ENCODE measurements at regions not wholly inside any gene's neighbourhood (a gene's known extent, or its start where the extent isn't known, plus 50 kb on each side); places are given as distances from the start of the nearest gene placed in this dataset.
"Not testable (repeated sequence)": the region's sequence is repeated elsewhere in the genome, so short reads cannot be mapped to it uniquely, and the experiment has no call there.

DNA sequence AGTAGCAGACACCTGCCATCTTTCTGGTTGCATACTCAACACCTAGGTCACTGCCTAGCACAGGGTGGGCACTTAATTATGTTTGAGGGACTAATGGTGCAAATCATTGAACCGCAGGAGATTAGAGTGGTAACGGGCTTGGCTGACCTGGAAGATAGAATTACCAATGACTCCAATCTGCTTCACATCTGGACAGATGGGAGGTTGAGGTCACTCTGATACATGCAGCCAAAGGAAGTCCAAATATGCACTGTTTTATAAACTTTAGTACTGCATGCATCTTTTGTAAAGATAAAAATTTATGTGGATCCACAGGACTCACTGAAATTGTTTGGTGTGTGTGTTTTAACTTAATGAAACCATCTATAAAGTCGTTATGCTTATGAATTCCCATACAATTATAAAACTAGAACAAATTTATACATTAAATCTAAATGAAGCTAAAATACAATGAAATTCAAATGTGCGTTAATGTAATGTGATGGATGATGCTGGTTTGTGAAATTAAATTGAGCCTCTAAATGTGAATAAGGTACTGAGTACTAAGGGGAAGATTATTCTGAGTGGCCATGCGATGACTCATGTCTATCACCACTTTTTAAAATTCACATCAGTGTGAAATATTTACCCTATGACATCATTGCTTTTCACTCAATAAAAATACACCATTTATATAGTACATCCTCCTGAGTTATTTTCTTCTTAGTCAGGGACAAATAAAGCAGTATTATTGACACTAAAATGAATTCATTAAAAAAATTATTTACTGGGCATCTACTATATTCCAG, 224.7 kb upstream of the FAM78B start:
- DNase-seq (ENCODE audit: low spot score), result no peak

DNA sequence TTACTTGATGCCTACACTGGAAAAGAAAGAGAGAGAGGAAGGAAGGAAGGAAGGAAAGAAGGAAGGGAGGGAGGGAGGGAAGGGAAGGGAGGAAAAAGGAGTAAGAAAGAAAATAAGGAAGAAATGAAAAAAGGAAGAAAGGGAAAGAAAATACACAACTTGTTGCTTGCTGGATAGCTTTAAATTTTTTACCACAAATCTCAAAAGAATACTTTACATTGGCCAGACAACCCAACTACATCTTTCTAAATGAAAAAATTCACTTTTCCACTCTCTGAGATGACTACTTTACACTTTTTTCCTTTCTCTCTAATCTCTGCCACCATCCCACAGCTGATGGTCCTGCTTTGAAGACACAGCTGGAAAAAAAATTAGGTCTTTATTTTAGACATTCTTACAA, 228.9 kb upstream of the FAM78B start:
- no peak for DNase-seq (ENCODE audit: low spot score)

DNA sequence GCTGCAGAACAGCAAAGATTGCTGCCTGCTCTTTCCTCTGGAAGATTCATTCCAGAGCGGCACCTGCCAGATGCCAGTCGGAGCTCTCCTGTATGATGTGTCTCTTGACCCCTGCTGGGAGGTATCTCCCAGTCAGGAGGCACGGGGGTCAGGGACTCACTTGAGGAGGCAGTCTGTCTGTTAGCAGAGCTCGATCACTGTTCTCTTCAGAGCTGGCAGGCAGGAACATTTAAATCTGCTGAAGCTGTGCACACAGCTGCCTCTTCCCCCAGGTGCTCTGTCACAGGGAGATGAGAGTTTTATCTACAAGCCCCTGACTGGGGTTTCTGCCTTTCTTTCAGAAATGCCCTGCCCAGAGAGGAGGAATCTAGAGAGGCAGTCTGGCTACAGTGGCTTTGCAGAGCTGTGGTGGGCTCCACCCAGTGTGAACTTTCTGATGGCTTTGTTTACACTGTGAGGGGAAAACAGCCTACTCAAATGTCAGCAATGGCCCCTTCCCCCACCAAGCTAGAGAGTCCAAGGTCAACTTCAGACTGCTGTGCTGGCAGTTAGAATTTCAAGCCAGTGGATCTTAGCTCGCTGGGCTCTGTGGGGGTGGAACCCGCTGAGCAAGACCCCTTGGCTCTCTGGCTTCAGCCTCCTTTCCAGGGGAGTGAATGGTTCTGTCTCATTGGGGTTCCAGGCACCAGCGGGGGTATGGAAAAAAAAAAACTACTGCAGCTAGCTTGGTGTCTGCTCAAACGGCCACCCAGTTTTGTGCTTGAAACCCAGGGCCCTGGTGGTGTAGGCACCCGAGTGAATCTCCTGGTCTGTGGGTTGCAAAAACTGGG, 242.7 kb upstream of the FAM78B start:
- DNase-seq (ENCODE audit: low spot score), result not testable (repeated sequence)

DNA sequence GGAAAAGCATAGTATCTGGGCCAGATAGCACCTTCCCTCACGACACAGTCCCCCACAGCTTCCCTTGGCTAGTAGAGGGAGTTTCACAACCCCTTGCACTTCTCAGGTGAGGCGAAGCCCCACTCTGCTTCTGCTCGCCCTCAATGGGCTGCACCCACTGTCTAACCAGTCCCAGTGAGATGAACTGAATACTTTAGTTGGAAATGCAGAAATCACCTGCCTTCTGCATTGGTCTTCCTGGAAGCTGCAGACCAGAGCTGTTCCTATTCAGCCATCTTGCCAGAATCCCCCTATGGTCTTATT, 243.2 kb upstream of the FAM78B start:
- DNase-seq (ENCODE audit: low spot score), result no peak

DNA sequence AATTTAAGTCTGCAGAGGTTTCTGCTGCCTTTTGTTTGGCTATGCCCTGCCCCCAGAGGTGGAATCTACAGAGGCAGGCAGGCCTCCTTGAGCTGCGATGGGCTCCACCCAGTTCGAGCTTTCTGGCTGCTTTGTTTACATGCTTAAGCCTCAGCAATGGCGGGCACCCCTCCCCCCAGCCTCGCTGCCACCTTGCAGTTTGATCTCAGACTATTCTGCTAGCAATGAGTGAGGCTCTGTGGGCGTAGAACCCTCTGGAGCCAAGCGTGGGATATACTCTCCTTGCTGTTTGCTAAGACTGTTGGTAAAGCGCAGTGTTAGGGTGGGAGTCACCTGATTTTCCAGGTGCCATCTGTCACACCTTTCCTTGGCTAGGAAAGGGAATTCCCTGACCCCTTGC, 250.0 kb upstream of the FAM78B start:
- not testable (repeated sequence) for DNase-seq (ENCODE audit: low spot score)

DNA sequence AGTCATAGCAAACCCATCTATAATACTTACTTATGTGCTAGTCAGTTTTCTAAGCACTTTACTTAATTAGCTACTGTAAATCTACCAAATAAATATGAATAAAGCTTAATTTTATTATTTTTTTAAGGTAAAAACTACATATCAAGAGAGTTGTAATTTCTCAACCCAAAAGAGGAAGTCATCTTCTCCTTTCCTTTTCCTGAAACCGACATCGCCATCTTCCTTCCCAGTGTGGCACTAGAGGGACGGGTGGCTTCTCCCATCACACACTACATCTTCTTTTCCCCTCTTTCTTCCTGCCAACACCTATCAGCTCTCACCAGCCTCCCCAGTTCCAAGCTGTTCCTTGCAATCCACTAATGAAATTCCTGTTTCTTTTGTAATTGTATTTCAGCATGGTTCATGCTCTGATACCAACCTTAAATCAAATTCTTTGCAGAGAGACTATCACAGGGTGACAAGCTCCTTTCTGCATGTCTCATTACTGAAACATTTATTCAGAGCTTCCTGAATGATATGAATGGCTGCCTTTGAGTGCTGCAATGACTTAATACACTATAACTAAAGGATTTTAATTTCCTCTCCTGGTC, 251.6 kb upstream of the FAM78B start:
- DNase-seq (ENCODE audit: low spot score), result no peak

DNA sequence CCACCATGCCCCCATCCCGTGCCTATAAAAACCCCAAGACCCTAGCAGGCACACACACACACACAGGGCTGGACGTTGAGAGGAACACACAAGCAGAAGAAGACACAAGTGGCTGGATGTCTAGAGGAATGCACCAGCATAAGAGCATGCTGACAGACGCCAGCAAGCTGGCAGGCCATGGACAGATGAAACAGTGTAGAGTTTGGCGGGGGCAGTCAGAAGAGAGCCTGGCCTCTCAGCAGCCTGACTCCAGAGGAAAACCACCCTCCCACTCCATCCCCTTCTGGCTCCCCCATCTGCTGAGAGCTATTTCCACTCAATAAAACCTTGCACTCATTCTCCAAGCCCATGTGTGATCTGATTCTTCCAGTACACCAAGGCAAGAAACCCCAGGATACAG, 255.8 kb upstream of the FAM78B start:
- DNase-seq (ENCODE audit: low spot score), result not testable (repeated sequence)

DNA sequence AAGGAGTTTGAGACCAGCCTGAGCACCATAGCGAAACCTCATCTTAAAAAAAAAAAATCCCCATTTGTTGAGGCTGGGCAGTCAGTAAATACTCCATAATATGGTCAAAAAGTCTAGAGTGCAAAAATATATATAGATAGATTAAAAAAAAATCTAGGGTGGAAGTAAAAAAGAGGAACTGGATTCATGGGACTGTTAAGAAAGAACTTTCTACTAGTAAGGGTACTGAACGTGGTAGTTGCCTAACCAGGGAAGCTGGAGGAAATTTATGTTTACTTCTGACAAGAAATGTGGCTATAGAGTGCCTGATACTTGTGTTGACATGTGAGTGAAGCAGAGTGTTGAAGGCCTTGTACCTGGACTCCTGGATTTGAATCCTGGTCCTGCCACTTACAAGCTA, 265.9 kb upstream of the FAM78B start:
- no peak for DNase-seq (ENCODE audit: low spot score)

DNA sequence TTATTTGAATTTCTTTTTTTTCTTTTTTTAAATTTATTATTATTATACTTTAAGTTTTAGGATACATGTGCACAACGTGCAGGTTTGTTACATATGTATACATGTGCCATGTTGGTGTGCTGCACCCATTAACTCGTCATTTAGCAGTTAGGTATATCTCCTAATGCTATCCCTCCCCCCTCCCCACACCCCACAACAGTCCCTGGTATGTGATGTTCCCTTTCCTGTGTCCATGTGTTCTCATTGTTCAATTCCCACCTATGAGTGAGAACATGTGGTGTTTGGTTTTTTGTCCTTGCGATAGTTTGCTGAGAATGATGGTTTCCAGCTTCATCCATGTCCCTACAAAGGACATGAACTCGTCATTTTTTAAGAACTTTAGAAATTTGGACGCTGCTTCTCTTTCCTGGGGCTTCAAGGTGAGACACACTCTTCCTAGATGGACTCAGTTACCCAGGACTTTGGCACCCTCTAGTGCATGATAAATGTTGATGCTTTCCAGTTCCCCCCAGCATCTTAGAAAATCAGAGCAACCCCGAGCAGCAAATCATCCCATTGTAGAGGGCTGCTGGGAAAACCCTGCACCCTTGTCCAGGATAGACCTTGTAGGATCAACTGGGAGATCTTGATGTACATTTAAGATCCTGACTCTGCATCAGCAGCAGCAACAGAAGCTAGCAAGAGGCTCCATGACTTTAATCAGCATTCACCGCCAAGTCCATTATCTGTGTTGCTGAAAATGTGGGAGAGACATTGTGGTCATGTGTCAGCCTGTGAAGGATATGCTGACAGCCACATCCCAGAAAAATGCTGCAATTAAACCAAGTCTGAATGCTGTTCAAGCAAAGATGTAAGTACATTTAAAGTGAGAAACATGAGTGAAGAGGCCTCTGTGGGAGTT, 266.9 kb upstream of the FAM78B start:
- peak; percentile 3 for DNase-seq (ENCODE audit: low spot score)

DNA sequence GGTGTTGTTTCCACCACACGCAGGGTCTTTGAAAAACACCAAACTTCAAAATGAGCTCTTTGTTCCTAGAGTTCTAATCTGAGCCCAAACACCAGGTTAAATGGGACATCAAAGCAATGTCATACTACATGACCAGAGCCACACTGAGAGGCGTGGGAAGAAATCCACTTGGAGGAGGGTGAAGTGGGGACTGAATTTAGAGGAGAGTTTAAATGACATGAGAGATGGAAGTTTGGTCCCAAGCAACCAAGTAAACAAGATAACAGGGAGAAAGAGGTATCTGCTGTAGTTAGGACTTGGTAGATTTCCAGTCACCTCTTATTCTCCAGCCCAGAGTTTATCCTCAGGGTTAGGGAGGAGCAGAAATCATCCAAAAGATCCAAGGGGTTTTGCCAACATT, 290.9 kb upstream of the FAM78B start:
- peak; percentile 12 for DNase-seq (ENCODE audit: low spot score)

DNA sequence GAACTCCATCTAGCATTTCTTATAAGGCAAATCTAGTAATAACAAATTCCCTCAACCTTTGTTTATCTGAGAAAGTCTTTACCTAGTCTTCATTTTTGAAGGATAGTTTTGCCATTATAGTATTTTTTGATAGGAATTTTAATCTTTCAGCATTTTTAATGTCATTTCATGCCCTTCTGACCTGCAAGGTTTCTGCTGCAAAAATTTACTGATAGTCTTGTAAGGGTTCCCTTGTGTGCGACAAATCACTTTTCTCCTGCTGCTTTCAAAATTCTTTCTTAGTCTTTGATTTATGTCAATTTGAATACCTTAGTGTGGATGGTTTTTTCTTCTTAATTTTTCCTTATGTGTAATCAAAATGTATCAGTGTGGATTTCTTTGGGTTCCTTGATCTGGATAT, 297.5 kb upstream of the FAM78B start:
- DNase-seq (ENCODE audit: low spot score), result no peak

DNA sequence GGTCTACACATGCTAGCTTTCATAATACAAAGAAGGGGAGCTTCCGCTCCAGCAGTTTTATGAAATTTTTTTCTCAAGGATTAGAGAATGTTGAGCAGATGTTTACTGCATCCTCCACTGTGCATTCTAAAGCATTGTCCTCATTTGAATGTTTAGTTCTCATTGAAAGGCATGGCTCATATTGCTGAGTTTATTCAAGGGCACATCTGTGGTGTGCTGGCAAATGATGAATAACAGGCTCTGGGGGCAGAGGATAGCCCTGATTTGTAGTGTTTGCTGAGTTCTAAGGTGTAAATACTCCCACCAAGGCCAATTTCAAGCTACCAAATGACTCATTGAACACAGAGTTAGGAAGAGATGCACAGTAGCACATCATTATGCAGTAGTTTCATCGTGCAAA, 303.2 kb upstream of the FAM78B start:
- DNase-seq (ENCODE audit: low spot score), result no peak

DNA sequence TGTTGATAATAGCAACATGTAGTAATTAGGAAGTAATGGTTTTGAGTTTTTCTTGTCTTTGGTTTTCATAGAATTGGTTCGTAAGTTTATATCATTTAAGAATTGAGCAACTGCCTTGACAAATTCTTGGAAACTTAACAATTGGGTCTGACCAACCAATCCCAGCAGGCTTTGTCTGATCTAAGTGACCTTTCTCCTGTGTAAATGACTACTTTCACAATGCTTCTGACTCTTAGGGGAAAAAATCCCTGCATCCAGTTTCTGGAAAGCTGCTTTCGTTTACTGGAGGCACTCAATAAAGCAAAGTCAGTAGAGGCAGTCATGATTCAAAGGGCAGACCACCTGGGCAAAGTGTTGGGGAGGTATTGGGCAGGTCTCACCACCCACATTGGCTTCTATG, 303.6 kb upstream of the FAM78B start:
- DNase-seq (ENCODE audit: low spot score), result no peak

DNA sequence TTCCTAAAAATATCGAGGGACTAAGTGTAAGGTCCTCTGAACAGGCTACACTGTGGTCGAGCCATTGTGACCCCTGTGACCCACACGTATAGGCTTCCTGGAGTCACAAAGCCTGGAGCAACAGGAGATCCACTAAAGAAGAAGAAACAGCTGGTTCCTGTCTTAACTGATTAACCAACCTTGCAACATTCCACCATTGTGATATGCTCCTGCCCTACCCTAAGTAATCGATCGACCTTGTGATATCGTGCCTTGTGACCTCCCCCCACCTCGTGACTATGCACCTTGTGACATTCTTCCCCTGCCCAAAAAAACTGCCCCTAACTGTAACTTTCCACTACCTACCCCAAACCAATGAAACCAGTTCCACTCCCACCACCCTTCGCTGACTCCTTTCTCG, 304.6 kb upstream of the FAM78B start:
- no peak for DNase-seq (ENCODE audit: low spot score)

DNA sequence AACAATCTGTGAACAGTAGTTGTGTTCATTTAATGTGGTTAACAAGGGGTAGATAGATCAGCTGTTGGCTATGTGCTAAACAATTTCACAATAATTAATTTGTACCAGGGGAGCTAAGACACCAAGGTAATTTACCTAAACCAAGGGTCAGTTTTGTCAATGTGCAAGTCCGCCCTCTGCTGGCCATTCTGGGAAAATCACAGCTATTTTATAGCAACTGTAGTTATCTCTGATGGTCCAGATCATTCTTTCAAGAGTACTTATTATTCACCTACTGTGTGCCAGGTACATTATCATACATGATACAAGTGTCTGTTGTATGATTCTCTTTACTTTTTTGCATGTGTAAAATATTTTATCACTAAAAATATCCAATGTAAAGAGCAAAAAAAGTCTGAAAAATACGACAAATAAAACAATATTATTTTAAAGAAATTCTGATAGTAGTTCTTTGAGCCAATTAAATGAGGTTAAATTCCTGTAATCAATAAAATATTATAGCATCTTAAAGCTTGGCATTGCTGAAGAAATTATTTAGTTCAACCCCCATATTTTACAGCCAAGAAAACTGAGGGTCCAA, 312.3 kb upstream of the FAM78B start:
- DNase-seq (ENCODE audit: low spot score), result peak; percentile 22

DNA sequence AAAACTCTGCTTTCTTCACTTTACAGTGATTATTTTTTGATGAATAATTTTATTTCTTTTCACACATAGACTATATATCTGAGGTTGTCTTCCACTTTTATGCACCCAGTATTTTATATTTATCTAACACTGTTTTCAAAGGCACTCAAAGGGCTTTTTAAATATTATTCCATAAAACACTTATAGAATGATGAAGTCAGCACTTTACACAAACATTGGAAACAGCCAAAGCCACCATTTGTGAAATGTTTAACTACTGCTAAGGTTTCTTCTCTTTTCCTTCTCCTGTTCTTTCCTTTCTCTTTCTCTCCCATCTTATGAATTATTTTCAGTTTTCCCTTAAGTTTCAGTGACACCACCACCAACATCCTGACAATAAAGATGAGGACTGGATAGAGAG, 317.7 kb upstream of the FAM78B start:
- no peak for DNase-seq (ENCODE audit: low spot score)

DNA sequence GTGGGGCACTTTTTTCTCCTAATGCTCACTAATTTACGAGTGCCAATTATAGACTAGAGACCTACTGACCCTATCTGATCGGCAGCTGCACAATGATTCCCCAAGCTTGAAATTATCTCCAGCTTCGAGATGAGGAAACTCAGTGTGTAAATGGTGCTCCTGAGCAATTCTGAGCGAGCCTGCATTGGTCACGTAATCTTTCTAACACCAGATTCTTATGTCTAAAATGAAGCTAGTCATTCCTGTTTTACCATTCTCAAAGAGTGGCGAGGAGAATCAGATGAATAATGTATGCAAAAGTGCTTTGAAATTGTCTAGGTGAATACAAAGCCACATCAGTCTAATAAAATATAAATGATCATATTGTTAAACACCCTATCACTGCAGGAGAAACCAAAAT, 318.1 kb upstream of the FAM78B start:
- DNase-seq (ENCODE audit: low spot score), result no peak

DNA sequence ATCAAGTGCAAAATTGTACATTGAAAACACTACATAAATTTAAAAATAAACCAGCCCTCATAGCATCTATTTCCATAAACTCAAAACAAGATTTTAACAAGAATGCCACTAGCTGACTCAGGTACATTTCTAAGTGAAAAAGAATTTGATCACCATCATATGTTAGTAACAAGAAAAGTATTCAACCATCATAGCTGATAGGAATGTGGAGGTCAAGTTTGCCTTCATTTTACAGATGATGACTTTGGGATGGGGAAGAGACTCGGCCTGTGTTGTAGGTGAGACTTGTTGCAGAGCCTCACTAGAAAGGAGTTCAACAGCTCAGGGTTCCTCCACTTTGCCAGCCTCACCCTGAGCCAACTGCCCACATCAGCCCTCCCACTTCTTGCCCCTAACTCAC, 318.8 kb upstream of the FAM78B start:
- no peak for DNase-seq (ENCODE audit: low spot score)

DNA sequence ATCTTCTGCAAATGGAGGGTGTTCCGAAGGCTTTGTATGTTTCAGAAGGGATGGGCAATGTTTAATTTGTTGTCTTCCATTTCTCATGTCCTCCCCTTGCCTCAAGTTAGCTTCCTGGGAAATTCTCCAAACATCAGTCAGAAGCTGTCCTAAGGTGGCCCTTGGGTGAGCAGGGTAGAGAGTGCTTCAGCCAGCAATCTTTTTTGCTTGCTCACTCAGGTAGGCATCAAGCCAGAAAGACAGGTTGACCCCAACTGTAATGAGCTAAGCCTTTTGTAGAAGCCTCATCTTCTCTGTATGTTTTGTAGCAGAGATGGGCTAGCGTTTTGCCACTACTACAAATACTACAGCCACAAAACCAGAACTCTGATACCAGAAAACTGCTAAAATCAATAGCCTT, 321.5 kb upstream of the FAM78B start:
- DNase-seq (ENCODE audit: low spot score), result no peak

DNA sequence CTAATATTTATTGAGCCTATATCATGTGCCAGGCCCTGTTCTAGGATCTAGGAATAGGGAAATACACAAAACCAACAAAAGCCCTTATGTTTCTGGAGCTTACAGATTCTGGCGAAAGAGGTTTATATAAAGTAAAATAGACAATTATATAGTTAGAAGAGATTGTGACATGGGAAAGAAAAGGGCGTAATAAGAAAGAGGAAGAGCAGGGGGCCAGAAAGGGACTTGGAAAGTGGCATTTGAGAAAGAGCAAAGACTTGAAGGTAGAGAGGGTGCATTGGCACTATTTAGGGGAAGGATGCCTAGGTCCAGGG, 322.5 kb upstream of the FAM78B start:
- DNase-seq (ENCODE audit: low spot score), result no peak

DNA sequence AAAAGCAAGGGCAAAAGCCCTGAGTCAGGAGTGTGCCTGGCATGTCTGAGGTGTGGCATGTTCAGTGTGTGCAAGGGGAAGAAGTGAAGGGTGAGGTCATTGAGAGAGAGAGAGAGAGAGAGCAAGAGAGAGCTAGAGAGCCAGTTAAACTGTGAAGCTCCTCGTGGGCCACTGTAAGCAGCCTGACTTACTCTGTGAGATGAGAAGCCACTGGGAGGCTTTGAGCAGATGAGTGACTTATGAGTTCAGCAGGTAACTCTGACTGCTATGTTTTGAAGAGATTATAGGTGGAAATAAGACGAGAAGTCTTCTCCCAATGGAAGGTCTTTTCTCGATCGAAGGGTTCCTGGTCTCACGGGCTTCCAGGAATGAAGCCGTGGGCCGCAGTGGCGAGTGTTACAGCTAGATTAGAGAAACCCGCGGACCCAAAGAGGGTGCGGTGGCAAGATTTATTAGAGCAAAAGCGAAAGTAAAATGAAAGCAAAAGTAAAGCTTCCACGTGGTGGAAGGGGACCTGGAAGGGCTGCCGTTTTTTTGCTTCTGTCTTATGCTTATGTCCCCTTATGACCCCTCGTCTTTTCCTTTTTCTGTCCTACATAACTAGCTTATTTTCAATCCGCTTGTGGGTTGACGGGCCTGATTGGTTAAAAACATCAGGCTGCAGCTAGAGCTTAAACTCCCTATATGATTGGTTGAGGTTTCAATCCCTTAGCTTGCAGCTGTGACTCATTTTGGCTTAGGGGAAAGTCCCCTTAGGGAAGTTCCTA, 323.1 kb upstream of the FAM78B start:
- peak; percentile 50 for DNase-seq (ENCODE audit: low spot score)

Measured in umbilical cord (tissue), 1 donor.